ENCODE measurements at regions not wholly inside any gene's neighbourhood (a gene's known extent, or its start where the extent isn't known, plus 50 kb on each side); places are given as distances from the start of the nearest gene placed in this dataset.
"Not testable (repeated sequence)": the region's sequence is repeated elsewhere in the genome, so short reads cannot be mapped to it uniquely, and the experiment has no call there.

DNA sequence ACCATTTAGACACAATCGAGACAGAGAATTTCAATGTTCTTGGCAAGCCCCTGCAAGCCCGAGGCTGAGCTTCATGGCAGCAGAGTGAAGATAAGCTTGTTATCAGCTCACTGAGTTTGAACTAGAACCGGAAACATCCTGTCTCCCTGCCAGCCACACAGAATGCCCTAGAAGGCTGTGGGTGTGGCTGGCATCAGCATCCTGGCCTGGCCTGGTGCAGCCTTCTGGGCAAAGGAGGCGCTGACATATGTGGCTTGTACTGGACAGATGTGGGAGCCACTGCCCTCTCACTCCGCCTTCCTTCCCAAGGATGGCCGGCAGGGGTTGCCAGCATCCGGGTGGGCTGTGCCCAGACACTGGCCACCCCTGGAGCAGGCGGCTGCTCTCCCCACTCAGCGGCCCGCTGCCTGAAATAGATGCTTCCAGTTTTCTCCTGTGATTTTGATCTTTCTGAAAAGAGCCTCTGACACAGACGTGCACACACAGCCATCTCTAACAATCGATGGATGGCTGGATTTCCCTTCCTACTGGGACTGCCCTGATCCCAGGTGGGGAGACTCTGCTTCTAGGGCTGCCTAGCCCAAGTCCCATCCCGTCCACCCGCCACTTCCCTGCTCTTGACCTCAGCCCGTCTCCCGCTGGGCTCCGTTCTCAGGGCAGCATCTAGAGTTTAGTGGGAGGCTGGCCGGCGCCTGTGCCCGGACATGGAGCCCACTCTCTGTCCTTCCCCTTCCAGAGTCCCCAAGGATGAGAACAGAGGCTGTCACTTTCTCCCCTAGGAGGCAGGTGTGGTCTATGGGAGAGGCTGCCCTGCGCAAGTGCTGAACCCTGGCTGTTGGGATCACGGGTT is 149.7 kb downstream of the CTTN start:
- no peak overlapping the region for H3K4me3 ChIP-seq (ENCODE audit: low read depth, low read length)

DNA sequence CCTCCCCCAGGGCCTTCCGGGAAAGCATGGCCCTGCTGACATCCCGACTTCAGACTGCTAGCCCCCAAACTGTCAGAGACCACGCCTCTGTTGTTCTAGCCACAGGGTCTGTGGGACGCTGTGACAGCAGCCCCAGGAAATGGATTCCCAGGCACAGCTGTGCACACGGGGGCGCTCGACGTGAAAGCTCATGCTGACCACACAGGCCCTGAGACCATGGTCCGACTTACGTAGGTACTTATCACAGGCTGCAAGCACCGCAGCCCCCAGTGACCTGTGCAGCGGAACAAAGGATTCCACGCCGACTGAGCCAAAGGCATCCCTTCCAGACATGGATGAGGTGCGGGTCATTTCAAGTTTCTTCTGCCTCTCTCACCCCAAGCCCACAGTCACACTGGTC is 150.6 kb downstream of the CTTN start:
- H3K4me3 ChIP-seq (ENCODE audit: low read depth, low read length), result no peak overlapping the region

DNA sequence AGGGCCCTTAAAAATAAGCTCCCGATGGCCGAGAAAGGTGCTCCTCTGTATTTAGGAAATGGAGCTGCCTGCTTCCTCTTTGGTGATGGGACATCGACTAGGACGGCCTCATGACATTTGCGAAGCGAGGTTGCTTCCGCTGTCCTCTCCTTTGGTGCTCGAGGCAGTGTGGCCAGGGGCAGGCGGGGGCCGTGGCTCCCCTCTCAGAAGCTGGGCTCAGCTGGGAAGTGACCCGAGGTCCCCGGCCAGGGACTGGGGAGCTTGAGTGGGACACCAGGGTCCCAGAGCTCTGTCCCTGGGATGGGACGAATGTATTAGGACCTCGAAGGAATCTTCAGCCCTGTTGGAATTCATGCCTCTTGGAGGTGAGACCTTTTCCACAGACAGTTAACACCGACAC is 151.1 kb downstream of the CTTN start:
- no peak overlapping the region for H3K4me3 ChIP-seq (ENCODE audit: low read depth, low read length)

DNA sequence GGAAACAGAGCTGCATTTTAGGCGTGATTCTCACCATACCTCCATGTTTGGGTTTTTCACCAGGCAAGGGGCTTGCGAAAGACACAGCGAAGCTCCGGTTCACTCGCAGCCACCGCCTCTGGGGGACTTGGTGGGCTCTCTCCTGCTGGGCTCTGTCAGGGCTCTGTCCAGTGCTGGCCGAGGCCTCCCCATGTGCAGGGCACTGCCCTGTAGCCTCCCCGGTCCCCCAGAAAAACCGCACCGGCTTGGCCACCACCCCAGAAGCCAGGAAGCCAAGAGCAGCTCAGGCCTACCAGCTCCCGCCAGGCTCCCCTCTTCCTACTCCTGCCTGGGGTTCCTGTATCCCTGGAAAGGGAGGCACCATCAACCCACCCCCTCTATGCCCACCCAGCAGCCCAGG is 151.5 kb downstream of the CTTN start:
- no peak overlapping the region for H3K4me3 ChIP-seq (ENCODE audit: low read depth, low read length)

DNA sequence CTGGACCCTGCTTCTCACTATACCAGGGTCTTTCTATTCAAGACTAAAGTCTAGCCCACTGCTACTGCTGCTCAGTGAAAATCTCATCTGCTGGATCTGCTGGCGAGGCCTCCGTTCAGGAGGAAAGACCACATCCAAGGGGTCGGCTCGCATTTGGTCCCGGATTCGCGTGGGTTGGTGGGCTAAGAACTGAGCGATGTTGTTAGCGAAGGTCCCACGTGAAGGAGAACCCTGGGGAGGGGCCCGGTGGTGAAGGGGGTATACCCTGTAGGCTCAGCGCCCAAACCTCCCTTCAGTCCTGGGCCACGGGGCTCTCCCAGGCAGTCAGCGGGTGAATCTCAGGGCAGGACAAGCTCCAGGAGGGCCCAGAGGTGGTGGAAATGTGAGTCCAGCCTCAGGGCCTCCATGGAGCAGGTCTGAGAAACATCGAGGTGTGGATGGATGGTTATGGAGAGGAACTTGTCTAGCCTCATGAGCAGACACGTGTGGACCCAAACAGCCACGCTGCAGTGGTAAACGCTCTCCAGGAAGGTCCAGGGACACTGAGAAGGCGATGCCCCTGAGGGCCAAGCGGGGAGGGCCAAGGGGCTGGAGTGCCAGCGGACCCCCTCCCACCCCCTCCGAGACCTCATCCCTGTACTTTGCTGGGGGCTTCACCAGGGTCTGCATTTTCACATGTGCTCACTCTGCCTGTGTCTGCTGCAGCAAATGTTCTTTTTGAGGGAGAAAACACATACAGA is 152.3 kb downstream of the CTTN start:
- no peak overlapping the region for H3K4me3 ChIP-seq (ENCODE audit: low read depth, low read length)

DNA sequence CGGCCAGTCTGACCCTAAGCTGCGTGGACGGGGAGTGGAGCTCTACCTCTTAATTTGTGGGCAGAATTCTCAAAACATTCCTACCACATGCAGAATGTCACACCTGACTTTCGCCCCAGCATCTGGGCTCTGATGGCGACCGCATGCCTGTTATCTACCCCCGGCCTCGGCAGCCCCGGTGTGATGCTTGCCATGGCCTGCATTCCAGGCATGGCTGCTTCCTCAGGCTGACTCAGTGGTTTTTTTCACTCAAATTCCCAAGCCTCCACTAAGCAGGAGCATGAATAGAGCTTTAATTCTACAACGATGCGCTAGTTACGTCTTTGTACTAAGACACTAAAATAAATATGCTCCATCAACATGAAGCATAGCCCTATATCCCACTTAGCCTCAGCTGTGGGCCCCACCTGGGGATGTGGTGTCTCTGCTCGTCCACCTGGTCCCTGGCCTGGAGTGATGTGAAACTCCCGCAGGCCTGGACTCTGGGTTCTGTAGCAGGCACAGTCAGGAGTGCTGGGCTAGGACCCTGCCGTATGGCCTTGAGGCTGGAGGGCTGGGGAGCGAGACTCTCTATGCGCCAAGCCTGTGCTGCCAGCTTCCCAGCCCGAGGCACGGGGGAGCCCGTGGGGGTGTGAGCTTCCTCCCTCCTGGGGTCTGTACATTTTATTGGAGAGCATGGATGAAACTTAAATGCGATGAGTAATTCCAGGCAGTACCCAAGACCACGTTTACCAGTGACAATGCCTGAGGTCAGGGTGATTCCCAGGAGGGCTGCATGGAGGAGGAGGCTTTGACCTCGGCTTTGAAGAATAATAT is 153.2 kb downstream of the CTTN start:
- H3K4me3 ChIP-seq (ENCODE audit: low read depth, low read length), result no peak overlapping the region

DNA sequence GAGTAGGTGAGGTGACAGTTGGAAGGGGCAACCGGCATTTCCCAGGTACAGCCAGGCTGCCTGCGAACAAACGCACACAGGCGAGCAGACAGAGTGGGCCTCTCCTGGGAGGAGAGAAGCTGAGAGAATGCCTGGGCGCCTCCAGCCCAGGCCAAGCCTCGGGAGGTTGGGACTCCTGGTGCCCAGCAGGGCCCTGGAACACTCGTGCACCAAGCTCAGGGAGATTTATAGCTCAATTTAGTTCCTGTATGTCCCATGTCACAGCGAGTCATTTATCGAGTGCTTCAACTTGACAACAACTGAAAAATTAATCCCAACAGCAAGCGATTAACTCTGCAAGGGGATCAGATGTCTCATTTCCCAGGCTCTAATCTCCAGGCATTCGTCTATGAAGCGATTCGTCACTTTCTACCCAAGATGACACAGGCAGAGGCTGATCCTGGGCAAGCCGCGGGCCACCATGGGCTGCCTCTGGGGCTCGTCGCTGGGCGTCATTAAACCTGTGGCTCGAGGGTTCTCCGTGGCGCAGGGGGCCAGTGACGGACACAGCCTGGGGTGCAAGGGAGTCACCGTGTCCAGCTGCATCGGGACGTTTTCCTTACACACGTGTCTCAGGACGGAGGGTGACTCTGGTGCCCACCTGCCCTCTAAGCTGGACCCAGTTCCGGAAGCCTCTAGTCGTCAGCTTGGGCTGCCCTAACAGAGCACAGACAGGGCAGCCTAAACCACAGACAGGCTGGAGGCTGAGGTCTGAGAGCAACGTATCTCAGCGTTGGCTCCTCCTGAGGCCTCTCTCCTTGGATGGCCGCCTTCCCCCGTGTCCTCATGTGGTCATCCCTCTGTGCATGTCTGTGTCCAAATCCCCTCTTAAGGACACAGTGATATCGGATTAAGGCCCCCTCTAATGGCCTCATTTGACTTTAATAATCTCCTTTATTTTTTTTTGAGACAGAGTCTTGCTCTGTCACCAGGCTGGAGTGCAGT is 154.1 kb downstream of the CTTN start:
- H3K4me3 ChIP-seq (ENCODE audit: low read depth, low read length), result no peak overlapping the region

DNA sequence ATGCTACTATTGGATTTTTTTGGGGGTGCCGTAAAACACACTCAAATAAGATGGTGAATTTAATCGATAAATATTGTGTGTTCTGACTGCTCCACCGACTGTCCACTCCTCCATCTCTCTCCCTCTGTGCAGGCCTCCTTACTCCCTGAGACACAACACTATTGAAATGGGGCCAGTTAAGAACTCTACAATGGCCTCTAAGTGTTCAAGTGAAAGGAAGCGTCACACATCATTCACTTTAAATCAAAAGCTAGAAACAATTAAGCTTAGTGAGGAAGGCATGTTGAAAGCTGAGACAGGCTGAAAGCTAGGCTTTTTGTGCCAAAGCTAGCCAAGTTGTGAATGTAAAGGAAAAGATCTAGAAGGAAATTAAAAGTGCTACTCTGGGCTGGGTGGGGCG is 156.7 kb downstream of the CTTN start:
- H3K4me3 ChIP-seq (ENCODE audit: low read depth, low read length), result no peak overlapping the region

DNA sequence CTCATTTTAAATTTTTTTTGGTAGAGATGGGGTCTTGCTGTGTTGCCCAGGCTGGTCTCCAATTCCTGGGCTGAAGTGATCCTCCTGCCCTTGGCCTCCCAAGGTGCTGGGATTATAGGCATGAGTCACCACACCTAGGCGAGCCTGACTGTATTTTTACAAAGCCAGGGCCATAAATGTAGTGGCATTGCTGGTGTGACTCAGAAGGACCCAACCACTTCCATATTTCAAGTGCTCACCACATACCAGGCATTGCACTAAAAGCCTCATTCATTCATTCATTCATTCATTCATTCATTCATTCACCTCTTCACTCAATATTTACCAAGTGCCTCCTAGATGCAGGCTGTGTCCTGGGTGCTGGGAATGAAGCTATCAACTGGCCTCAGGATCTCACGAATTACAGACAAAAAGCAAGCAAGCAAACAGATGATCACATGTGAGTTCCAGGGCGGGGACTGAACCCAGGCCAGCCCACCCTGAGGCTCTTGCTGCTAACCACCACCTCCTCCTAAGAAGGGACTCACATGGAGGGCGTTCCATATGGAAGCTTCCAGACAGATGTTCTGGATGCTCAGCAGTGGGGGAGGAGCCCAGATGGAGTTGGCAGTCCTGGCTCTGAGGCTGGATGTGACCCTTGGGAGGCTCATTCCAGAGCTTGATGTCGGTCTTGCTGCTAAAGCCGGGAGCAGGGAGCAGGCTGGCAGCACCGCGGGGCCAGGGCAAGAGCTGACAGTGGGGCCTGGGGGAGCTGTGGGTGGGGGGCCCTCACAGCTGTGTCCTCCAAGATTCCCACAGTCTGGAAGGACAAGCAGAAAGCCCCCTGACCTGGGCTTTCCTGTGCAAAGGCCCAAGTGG is 158.8 kb downstream of the CTTN start:
- no peak overlapping the region for H3K4me3 ChIP-seq (ENCODE audit: low read depth, low read length)

DNA sequence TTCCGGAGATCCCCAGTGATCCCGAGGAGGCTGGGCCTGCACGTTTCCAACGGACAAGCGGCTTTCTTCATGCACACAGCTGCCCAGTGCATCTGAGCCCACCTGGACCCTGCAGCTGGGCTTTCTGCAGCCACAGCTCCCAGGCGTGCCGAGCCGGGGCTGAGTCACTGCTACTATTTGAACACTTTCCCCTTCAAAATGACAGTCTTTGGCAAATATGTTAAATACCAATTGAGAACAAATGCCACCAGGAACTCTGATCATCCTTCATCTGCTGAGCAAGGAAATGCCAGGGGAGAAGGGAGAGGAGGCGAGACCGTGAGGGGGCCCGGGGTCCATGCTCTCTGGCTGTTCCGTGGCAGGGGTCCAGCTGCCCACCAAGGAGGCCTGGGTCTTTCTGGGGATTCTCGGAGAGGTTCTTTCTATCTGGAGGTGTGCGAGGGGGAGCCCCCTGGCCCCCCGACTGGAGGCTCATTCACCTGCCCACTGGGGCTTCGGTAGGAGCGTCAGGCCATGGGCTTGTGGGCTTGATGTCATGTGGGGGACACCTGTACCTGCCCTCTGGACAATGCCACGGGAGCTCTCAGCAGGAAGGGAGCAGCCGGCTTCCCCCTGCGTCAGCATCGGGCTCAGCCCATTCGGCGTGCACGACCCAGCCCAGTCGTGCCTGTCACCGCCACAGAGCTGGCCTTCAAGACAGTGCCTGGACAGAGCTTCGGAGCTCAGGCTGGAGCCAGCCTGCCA is 159.6 kb downstream of the CTTN start:
- H3K4me3 ChIP-seq (ENCODE audit: low read depth, low read length), result no peak overlapping the region

DNA sequence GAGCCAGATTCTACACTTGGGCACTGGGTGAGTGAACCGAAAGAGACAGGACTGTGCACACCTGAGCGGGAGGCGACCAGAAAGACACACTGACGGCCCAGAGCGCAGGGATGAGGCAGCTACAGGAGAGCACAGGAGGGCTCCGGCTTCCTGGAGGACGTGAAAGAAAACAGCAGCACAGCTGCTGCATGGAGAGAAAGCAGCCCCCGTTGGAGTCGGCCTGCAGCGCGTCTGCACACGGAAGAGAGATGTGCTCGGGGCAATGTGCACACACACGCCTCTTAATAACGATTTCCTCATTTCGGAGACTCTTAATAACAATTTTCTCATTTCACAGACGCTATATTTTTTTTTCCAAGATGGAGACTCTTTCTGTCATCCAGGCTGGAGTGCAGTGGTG is 160.4 kb downstream of the CTTN start:
- H3K4me3 ChIP-seq (ENCODE audit: low read depth, low read length), result no peak overlapping the region

DNA sequence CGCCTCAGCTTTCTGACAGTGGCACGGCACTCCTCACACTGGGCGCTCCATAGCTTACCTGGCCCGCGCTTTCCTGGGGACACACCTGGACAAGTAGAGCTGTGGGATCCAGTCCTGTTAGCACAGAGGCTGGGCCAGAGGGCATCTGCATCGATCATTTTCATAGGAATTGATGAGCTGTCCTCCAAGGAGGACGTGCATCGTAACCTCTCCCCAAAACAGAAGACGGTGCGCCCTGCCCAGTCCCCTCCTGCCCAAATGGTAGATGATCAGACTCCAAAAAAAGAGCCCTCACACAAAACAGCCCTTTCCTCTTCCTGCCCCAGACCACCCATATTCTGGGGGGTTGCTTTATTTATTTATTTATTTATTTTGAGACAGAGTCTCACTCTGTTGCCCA is 161.2 kb downstream of the CTTN start:
- H3K4me3 ChIP-seq (ENCODE audit: low read depth, low read length), result no peak overlapping the region

DNA sequence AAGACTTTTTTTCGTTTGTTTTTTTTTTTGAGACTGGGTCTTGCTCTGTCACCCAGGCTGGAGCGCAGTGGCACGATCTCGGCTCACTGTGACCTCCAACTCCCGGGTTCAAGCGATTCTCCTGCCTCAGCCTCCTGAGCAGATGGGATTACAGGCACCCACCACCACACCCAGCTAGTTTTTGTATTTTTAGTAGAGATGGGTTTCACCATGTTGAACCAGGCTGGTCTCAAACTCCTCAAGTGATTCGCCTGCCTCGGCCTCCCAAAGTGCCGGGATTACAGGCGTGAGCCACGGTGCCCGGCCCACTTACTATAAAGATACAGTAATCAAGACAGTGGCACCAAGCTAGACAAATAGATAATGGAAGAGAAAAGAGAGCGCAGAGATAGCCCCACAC is 162.3 kb downstream of the CTTN start:
- H3K4me3 ChIP-seq (ENCODE audit: low read depth, low read length), result not testable (repeated sequence)

DNA sequence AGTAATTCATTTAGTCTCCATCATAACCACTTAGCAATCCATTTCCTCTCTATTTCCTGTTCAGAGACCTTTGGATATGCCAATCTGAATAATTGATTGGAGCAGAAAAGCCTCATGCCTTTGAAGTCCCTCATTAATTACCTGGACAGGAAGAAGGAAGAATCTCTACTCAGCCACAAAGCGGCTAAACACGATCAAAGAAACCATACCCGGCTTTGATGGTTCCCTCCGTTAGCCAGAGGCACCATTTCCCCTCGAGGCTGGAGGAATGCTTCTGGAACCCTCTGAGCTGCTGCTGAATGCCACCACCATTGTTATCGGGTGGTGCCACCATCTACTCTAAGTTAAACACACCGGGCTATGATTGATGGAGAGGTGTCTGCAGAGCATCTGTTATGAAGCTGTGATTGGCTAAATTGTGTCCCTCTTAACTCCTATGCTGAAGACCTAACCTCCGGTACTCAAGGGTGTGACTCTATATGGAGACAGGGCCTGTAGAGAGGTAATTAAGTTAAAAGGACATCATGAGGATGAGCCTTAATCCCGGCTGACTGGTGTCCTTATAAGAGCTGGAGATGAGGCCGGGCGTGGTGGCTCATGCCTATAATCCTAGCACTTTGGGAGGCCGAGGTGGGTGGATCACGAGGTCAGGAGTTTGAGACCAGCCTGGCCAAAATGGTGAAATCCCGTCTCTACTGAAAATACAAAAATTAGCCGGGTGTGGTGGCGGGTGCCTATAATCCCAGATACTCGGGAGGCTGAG is 168.6 kb downstream of the CTTN start:
- H3K4me3 ChIP-seq (ENCODE audit: low read depth, low read length), result no peak overlapping the region

DNA sequence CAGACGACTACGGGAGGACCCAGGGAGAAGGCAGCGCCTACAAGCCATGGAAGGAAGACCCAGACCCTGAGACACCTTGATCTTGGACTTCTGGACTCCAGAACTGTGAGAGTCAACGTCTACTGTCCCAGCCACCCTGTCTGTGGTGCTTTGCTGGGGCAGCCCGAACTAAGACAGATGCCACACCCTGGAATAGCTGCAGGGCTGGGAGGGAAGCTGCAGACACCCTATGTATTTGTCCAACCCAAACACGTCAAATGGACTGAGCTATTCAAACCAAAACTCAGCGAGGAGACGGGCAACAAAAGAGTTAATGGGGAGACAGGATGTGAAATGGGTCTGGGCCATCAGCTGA is 169.3 kb downstream of the CTTN start:
- no peak overlapping the region for H3K4me3 ChIP-seq (ENCODE audit: low read depth, low read length)

DNA sequence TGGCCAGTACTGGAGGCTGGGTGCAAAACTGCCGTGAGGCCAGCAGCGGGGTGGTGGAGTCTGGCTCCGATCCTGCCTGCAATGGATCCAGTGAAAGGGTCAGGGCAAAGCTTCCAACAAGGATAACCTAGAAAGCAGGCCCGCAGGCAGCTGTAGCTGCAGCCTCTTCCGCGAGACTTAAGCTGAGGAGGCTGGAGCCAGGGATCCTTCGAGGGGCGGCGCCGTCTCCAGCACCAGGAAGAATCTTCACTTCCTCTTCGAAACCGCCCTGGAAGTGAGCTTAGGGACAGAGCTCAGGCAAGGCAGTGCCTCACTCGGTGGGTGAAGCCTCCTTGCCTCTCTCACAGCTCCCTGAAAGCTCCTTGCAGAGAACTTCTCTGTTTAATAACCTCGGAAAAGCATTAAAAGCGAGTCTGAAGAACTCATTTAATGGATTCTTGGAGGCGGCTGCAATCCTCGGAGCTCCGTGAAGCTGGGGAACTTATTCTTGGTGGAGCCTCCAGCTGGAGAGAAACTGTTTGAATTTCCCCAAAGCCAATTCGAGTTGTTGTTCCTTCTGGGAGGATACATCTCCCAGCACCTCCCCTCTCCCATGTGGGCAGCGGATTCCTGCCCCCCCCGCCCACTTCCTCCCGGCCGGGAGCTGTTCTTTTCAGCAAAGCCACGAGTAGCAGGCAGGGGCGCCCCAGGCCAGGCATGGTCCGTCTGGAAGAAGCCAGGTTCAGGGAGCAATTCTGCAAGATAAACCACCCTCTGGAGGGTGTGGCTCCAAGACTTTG is 169.9 kb downstream of the CTTN start:
- H3K4me3 ChIP-seq (ENCODE audit: low read depth, low read length), result no peak overlapping the region

DNA sequence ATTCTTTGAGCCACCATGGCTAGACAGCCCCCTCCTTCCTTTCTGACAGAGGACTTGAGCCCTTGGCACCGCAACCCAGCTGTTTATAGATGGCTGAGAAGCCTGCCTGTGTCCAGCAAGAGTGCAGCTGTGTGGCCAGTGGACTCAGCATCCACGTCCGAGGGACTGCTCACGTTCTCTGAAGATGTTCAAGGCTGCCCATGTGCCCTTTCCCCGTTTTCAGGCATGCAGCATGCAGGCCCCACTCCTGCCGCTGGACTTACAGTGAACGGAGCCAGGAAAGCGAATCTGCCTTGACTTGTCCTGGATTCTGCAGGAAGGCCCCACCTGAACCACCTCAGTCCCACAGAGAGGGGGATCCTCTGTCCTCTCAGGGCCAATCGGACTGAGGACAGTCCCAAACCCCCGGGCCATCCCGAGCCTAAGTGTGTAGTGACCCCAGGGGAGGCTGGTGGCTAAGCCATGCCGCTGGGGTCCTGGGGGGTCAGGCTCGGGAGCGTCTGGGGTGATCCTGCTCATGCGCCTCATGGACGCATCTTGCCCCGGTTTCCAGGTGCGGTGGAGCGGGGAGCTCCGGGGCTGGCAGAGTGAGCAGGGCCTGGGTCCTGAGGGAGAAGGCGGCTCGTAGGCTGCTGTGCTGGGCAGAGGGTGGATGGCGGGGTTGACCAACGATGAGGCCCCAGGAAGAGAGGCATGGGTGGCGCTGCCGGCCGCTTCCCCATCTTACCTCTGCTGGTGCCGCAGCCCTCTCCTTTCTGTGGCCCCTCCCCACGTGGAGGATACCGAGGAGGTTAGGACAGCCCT is 170.7 kb downstream of the CTTN start:
- H3K4me3 ChIP-seq (ENCODE audit: low read depth, low read length), result no peak overlapping the region

Measured in iPS-11a (cell line).